Neural progenitor cell (in vitro differentiated cells): ENCODE measurements at regions not wholly inside any gene's neighbourhood (a gene's known extent, or its start where the extent isn't known, plus 50 kb on each side); places are given as distances from the start of the nearest gene placed in this dataset.
A peak's percentile ranks its signal among the peaks of the same experiment; 100 is the strongest.

Source experiments
- DNase-seq: peaks from one replicate; pipeline ENCODE4 v3.0.0-alpha.2; 2016; ENCODE audit warnings: low spot score
- H2AFZ ChIP-seq: fragments of 200-600 bp; sonication (generic); replicated peaks from 2 replicates; pipeline ENCODE4 v1.6.1; 2016; ENCODE audit warnings: antibody characterized with exemption
- H3F3A ChIP-seq: fragments of 200-600 bp; sonication (generic); 2 replicates; pipeline ENCODE4 v1.6.1; 2016; ENCODE audit warnings: antibody characterized with exemption, low read depth
- H3K27ac ChIP-seq: fragments of 200-600 bp; sonication (generic); 2 replicates; pipeline ENCODE4 v1.5.1; 2016; ENCODE audit warnings: mild to moderate bottlenecking
- H3K27me3 ChIP-seq: fragments of 200-600 bp; sonication (generic); 2 replicates; pipeline ENCODE4 v1.6.1; 2016; ENCODE audit warnings: mild to moderate bottlenecking, moderate library complexity
- H3K36me3 ChIP-seq: fragments of 200-600 bp; sonication (generic); 2 replicates; pipeline ENCODE4 v1.5.1; 2016
- H3K4me1 ChIP-seq: fragments of 200-600 bp; sonication (generic); 2 replicates; pipeline ENCODE4 v1.6.1; 2016; ENCODE audit warnings: mixed run types
- H3K4me2 ChIP-seq: fragments of 200-600 bp; sonication (generic); 2 replicates; pipeline ENCODE4 v1.6.1; 2016
- H3K4me3 ChIP-seq: fragments of 200-600 bp; sonication (generic); 2 replicates; pipeline ENCODE4 v1.5.1; 2016
- H3K79me2 ChIP-seq: fragments of 200-600 bp; sonication (generic); 2 replicates; pipeline ENCODE4 v1.6.1; 2016; ENCODE audit warnings: low read depth
- H3K9ac ChIP-seq: fragments of 200-600 bp; sonication (generic); 2 replicates; pipeline ENCODE4 v1.6.1; 2016
- H3K9me3 ChIP-seq: fragments of 200-600 bp; sonication (generic); 2 replicates; pipeline ENCODE4 v1.5.1; 2016; ENCODE audit warnings: low read depth
- H4K20me1 ChIP-seq: fragments of 200-600 bp; sonication (generic); 2 replicates; pipeline ENCODE4 v1.6.1; 2016; ENCODE audit warnings: low read depth
- H3K27ac Mint-ChIP-seq: 3 replicates; pipeline ENCODE4 v1.8.0; 2021; ENCODE audit warnings: mixed read lengths
- H3K27me3 Mint-ChIP-seq: 2 replicates; pipeline ENCODE4 v1.8.0; 2022; ENCODE audit warnings: low read depth, mild to moderate bottlenecking, inconsistent platforms, moderate library complexity, mixed read lengths; ENCODE audit not compliant: insufficient read depth
- H3K36me3 Mint-ChIP-seq: 3 replicates; pipeline ENCODE4 v1.8.0; 2021; ENCODE audit warnings: mixed read lengths
- H3K4me1 Mint-ChIP-seq: 3 replicates; pipeline ENCODE4 v1.8.0; 2021; ENCODE audit warnings: mixed read lengths
- H3K4me3 Mint-ChIP-seq: 3 replicates; pipeline ENCODE4 v1.8.0; 2021; ENCODE audit warnings: mild to moderate bottlenecking, moderate library complexity, mixed read lengths
- H3K9me3 Mint-ChIP-seq: 3 replicates; pipeline ENCODE4 v1.8.0; 2020; ENCODE audit warnings: mixed read lengths
- EZH2 ChIP-seq: fragments of 200-600 bp; sonication (generic); IDR thresholded peaks from 2 replicates; pipeline ENCODE4 v1.6.1; 2017; ENCODE audit warnings: antibody characterized with exemption, mild to moderate bottlenecking, moderate library complexity
- EZH2phosphoT487 ChIP-seq: fragments of 200-600 bp; sonication (generic); IDR thresholded peaks from 2 replicates; pipeline ENCODE4 v1.6.1; 2017; ENCODE audit warnings: antibody characterized with exemption
- TF ChIP-seq, protein P1 (sequence below): fragments of 200-600 bp; sonication (generic); IDR thresholded peaks from 2 replicates; pipeline ENCODE4 v1.5.1; 2017; ENCODE audit warnings: antibody characterized with exemption, mild to moderate bottlenecking

DNA sequence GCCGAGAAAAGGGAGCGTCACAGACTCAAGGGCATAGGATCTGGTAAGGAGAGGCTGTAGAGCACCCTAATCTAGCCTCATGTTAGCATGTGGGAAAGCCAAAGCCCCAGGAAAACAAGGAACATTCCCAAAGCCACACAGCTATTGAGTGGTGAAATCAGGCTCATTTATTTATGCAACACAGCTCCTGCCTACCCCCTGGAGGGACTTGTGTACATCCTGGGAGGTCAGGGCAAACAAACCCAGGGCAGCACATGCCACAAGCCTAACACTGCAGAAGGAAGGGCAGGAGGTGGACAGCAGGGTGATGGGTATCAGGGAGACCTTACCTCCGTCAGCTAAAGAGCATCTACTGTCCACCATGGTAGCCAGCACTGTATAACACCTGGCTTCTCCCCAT, 283.5 kb downstream of the RPLP1 start:
- Mint-ChIP-seq H3K9me3 (peaks cover 16% of the 10 kb centered on the region), H3K4me1 (peaks cover 25% of the 10 kb centered on the region), H3K4me3 (no peak overlapping the region), H3K36me3 (peaks cover 2% of the 10 kb centered on the region), H3K27ac (peak overlapping the region; percentile 55), H3K27me3 (peaks cover 13% of the 10 kb centered on the region)
- Histone ChIP-seq H3K36me3 (no peaks in the 10 kb centered on the region), H3K27me3 (no peaks in the 10 kb centered on the region), H3K9me3 (peaks cover 5% of the 10 kb centered on the region), H3K9ac (no peak overlapping the region), H3F3A (no peaks in the 10 kb centered on the region), H3K4me1 (peaks cover 15% of the 10 kb centered on the region), H3K4me2 (no peak overlapping the region), H2AFZ (no peak overlapping the region), H3K4me3 (no peak overlapping the region), H3K79me2 (no peaks in the 10 kb centered on the region), H3K27ac (no peak overlapping the region), H4K20me1 (no peaks in the 10 kb centered on the region)
- TF ChIP-seq EZH2phosphoT487 (no peak), EZH2 (no peak)
- TF ChIP-seq, protein P1, sequence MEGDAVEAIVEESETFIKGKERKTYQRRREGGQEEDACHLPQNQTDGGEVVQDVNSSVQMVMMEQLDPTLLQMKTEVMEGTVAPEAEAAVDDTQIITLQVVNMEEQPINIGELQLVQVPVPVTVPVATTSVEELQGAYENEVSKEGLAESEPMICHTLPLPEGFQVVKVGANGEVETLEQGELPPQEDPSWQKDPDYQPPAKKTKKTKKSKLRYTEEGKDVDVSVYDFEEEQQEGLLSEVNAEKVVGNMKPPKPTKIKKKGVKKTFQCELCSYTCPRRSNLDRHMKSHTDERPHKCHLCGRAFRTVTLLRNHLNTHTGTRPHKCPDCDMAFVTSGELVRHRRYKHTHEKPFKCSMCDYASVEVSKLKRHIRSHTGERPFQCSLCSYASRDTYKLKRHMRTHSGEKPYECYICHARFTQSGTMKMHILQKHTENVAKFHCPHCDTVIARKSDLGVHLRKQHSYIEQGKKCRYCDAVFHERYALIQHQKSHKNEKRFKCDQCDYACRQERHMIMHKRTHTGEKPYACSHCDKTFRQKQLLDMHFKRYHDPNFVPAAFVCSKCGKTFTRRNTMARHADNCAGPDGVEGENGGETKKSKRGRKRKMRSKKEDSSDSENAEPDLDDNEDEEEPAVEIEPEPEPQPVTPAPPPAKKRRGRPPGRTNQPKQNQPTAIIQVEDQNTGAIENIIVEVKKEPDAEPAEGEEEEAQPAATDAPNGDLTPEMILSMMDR = no peak
- DNase-seq = no peak

DNA sequence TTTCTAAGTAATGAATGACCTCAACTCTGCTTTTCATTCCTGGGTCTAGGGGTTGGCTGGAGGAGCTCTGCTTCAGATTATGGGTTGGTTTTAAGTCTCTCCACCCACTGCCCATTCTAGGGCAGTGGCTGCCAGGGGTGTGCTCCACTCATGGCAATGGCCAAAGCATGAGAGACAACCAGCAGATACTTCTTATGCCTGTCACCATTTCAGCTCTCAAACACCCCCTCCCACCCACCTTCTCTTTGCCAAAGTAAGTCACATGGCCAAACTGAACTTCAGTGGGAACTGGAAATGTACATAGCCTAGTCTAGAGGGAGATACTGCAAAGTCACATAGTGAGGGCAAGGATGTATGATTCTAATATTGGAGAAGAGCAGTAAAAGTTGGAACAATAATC, 285.3 kb downstream of the RPLP1 start:
- H2AFZ ChIP-seq = no peak overlapping the region
- Mint-ChIP-seq H3K9me3 (peaks cover 17% of the 10 kb centered on the region), H3K4me3 (no peak overlapping the region), H3K4me1 (peaks cover 23% of the 10 kb centered on the region), H3K27ac (no peak overlapping the region), H3K36me3 (peaks cover 2% of the 10 kb centered on the region), H3K27me3 (peaks cover 13% of the 10 kb centered on the region)
- H3F3A ChIP-seq = no peaks in the 10 kb centered on the region
- H3K27ac ChIP-seq = no peak overlapping the region
- H4K20me1 ChIP-seq = no peaks in the 10 kb centered on the region
- no peaks in the 10 kb centered on the region for H3K79me2 ChIP-seq
- no peaks in the 10 kb centered on the region for H3K27me3 ChIP-seq
- peaks cover 15% of the 10 kb centered on the region for H3K4me1 ChIP-seq
- no peaks in the 10 kb centered on the region for H3K36me3 ChIP-seq
- no peak overlapping the region for H3K4me3 ChIP-seq
- DNase-seq = no peak
- TF ChIP-seq, protein P1 = no peak
- TF ChIP-seq EZH2 (no peak), EZH2phosphoT487 (no peak)
- H3K9me3 ChIP-seq = peaks cover 5% of the 10 kb centered on the region
- no peak overlapping the region for H3K4me2 ChIP-seq
- no peak overlapping the region for H3K9ac ChIP-seq

DNA sequence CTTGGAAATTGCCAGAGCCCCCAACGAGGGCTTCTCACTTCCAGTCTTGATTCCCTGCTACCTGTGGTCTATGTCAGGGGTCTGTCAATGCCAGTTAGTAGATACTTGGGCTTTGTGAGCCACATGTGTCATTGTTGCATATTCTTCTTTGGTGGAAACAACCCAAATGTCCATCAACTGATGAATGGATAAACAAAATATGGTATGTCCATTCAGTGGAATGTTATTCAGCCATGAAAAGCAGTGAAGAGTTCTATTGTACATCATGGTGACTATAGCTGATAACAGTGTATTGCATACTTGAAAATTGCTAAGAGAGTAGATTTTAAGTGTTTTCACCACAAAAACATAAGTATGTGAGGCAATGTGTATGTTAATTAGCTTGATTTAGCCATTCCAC, 288.1 kb downstream of the RPLP1 start:
- Mint-ChIP-seq H3K27me3 (peaks cover 13% of the 10 kb centered on the region), H3K36me3 (peaks cover 2% of the 10 kb centered on the region)
- H3K4me1 ChIP-seq = peaks cover 10% of the 10 kb centered on the region

DNA sequence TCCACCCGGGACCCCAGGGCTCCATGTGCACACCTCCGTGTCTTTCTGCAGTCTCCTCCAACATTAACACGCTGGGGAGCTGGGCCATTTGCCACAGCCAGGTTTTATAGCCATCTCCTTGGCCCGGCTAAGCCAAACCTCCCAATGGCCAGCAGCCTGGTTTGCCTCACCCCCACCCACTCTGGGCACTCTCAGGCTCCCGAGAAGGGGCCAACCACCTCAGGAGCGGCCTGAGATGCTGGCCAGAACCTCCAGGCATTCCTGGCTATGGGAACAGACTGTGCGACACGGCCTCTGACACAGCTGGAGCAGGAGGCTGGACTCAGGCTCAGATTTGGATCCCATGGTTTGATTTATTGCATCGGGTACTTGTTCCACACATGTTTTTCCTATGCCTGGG, 289.7 kb downstream of the RPLP1 start:
- no peak for TF ChIP-seq EZH2
- TF ChIP-seq EZH2phosphoT487 = no peak
- TF ChIP-seq, protein P1 = no peak
- Mint-ChIP-seq H3K9me3 (peaks cover 14% of the 10 kb centered on the region), H3K27ac (no peak overlapping the region), H3K36me3 (no peaks in the 10 kb centered on the region), H3K4me3 (no peak overlapping the region), H3K4me1 (peaks cover 2% of the 10 kb centered on the region), H3K27me3 (peaks cover 7% of the 10 kb centered on the region)
- DNase-seq = no peak
- no peaks in the 10 kb centered on the region for H3F3A ChIP-seq
- no peaks in the 10 kb centered on the region for H3K36me3 ChIP-seq
- H3K4me3 ChIP-seq = no peak overlapping the region
- H3K79me2 ChIP-seq = no peaks in the 10 kb centered on the region
- H3K4me1 ChIP-seq = peaks cover 10% of the 10 kb centered on the region
- H3K4me2 ChIP-seq = no peak overlapping the region
- peaks cover 5% of the 10 kb centered on the region for H3K9me3 ChIP-seq
- no peak overlapping the region for H2AFZ ChIP-seq
- no peak overlapping the region for H3K9ac ChIP-seq
- no peaks in the 10 kb centered on the region for H4K20me1 ChIP-seq
- no peak overlapping the region for H3K27ac ChIP-seq
- no peaks in the 10 kb centered on the region for H3K27me3 ChIP-seq

More for the DNA sequence above, 288.1 kb downstream of the RPLP1 start:
- H3K36me3 ChIP-seq = no peaks in the 10 kb centered on the region
- DNase-seq = no peak
- Mint-ChIP-seq H3K27ac (no peak overlapping the region), H3K4me3 (no peak overlapping the region), H3K4me1 (peaks cover 7% of the 10 kb centered on the region), H3K9me3 (peaks cover 17% of the 10 kb centered on the region)
- H3K4me2 ChIP-seq = no peak overlapping the region
- no peaks in the 10 kb centered on the region for H3K79me2 ChIP-seq
- no peaks in the 10 kb centered on the region for H4K20me1 ChIP-seq
- no peaks in the 10 kb centered on the region for H3K27me3 ChIP-seq
- H3K9me3 ChIP-seq = peaks cover 5% of the 10 kb centered on the region
- H3K27ac ChIP-seq = no peak overlapping the region
- no peak overlapping the region for H3K4me3 ChIP-seq
- no peak overlapping the region for H2AFZ ChIP-seq
- no peak overlapping the region for H3K9ac ChIP-seq
- TF ChIP-seq EZH2phosphoT487 = no peak
- no peak for TF ChIP-seq EZH2
- no peaks in the 10 kb centered on the region for H3F3A ChIP-seq
